Activated CD8-positive, alpha-beta memory T cell treated with anti-CD3 and anti-CD28 coated beads, Interleukin-2, amount 50 U/mL, for 48 hours (primary cell): ENCODE measurements at regions not wholly inside any gene's neighbourhood (a gene's known extent, or its start where the extent isn't known, plus 50 kb on each side); places are given as distances from the start of the nearest gene placed in this dataset.
A peak's percentile ranks its signal among the peaks of the same experiment; 100 is the strongest.

Experiments used
- DNase-seq: peaks from one replicate; pipeline ENCODE4 v3.0.0-alpha.2; 2020

DNA sequence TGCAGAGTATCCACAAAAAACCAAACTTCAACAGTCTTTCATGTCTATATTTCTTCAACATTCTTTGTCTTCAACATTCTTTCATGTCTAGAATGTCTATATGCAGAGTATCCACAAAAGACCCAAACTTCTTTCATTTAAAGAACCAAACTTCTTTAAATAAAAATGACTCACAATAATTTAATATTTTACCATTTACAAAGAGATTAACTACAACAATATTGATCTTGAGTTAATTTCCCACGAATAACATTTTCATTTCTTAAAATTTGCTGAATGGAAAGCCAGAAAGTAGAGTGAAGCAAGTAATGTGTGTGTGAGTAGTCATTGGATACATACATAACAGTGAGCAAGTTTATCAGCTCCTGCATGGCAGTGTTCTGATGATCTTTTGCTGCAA, 1069.7 kb downstream of the EFNB2 start, which contains the start of gene DAOA:
Gene DAOA (plus strand): TSS at position 301 of the 400 bp plus-strand sequence.
- DNase-seq: no peak

DNA sequence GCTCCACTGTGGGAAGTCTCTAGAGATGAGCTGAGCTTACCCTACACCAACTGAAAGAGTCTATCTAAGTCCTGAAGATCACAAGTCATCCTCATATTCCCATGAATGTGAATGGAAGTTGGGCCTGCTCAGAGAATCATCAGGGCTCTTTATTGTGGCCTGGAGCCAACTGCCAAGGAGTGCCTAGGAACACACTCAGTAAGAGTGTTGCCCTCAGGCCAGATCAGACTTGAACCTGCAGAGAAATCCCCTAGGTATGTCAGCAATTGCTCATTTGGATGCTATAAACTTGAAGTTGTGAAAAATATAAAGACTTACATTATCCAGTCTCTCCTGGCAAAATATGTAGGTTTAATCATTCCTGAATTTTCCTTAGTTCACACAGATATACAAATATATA, 1070.2 kb downstream of the EFNB2 start:
- DNase-seq: no peak

DNA sequence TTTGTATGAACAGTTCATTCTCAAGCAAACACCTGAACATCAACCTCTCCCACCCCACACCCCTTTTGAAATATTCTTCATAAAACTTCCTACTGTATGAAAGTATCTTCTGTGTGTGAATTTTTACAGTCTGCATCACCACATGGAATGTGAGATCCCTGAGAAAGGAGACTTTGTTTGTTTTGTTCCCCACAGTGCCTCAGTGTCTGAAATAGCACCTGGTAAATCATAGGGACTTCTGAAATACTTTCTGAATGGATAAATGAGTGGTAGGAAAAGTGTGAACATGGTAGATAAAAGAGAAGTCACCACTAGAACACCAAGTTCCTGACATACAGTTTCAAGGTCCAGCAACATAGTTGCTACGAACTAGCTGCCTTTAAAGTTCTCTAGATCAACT, 1071.2 kb downstream of the EFNB2 start:
- no peak for DNase-seq

DNA sequence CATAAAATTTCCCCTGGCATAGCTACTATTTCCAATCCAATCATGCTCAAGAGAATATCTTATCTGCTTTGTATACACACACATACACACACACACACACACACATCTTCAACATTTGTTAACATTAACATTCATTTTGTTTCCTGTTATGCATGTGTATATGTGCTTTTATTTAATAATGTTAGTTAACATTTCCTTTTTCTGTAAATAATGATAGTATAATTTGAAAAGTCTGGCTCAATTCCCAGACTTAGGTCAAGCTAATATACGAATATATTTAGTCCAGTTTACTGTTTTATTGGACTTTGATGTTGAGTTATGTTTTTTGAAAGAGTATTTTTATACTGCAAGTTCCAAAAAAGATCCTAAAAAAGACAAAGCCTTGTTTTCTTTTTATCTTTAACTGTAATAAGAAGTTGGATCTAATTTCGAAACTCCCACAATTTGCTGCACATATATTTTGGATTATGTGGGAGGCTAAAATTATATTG, 1072.4 kb downstream of the EFNB2 start:
- no peak for DNase-seq

DNA sequence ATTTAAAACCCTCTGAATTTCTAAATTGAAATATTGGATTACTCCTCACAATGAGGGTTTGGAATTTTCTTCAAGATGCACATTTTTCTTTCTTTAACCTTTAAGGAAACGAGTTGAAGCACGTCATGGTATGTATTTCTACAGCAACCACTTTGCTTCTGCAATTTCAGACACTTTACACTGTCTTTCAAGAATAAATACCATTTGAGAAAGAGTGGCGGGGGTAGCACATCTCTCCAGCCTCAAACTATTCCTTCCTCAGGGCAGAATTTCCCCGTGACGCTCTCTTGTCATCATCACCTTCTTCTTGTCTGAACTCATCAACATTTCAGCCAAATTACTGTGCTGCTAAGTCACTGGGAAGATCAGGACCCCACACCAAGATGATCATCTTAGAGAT, 1073.4 kb downstream of the EFNB2 start:
- no peak for DNase-seq

DNA sequence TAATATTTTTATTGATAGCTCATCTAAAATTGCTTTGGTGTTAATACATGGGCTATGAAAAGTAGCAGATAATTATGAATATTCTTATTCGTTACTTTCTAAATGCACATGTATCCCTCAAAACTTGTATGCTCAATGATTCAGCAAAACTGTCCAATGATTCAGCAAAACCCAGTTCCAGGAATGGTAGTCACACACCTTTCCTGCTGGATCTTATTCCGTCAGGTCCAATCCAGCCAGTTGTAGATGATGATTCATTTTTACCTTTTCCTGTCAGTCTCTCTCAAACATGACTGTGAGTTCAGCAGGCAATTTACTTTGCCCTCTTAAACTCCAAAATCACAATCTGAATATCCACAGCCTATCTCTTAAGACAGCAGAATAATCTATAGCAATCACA, 1082.6 kb downstream of the EFNB2 start:
- DNase-seq: no peak

DNA sequence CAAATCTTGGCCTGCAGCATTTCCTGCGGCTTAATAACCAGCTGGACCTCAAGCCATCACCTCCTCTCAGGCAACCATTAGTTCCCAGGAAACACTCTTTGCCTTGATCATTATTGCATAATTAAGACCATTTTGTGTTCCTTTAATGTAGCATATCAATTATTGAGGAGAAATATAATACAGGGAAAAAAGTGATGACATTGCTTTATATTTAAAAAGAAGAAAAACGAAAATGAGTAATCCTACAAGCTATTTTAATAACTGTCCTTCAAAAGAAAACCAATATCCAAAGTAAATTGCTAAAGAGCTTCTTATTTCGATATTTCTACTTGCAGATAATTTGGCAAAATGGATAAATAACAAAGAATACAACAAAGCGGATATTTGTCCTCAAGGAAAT, 1084.7 kb downstream of the EFNB2 start:
- no peak for DNase-seq

DNA sequence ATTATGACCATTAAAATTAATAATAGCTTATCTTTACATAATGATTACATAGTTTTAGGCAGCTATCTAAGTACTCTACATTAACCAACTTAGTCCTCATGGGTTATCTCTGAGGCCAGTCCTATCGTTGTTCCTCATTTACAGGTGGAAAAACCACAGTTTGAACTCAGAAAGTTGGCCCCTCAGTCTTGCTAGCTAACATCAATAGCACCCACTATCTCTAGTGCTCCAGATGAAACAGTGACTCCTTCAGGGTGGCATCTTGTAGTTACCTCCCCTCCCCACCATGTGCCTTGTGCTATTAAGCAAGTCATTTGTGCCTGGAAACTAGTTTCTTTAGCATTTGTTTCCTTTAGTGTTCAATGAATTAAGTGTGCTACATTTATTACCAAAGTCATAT, 1086.7 kb downstream of the EFNB2 start:
- no peak for DNase-seq

DNA sequence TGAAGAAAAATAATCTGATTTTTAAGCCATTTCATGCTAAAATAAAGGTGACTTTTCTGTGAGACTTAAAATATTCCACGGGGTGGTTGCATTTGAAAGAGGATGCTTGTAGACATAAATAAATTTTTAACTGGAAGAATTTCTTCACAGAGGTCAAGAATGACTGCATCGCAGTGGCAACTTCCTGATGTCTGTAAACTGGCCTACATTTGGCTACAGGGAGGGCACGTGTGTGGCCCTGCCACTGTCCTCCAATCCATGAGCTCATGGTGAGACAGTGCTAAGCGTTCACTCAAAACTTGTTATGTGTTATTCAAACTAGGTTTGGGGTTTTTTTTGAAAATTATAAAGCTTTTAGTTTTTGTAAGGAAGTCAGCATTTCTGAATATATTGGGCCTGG, 1089.3 kb downstream of the EFNB2 start:
- no peak for DNase-seq

DNA sequence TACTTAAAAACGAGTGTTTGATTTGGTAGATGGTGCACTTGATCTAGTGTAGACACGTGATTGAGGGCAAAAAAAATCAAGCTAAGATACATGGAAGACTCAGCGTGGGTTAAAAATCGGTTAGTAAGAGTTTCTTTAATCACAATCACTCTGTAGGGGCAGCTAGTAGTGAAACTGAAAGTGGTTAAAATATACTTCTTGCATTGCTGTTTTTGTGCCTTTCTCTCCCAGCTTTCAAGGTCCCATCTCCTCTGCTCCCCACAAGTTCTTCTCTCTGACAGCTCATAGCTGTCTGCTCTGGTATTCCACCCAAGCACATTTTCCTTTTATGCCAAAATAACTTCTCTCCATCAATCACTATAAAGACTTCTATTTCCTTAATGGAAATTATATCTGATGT, 1089.7 kb downstream of the EFNB2 start:
- DNase-seq: no peak

DNA sequence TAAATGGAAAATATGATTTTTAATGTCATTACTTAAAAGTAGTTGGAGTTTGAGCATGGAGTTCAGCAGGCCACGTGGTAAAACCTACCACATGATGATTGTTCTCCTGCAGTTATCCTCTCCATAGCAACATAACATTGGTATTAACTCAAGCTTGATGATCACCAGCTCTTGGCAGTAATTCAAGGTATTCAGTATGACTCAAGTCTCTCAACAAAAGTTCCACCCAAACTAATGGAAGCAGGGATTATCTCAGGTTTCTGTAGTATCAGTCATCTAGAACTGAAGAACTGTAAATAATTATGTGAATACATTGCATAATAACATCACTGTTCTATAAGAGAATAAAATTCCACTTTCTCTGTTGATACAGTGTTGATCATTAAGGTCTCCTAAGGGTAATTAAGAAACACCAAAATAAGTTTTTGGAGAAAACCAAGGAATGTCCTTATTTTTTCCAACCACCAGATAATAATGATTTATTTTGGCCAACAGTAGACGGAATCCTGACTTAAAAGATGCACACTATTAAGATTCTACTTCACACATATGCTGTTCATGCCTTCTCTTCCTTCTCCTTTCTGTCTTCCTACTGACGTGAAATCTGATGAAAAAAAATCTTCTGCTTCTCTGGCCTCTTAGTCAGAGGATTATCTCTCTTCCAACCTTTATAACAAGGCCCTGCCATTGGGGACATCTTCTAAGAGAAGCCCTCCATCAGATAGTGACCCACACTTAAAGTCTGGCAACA, 1092.3 kb downstream of the EFNB2 start:
- no peak for DNase-seq

DNA sequence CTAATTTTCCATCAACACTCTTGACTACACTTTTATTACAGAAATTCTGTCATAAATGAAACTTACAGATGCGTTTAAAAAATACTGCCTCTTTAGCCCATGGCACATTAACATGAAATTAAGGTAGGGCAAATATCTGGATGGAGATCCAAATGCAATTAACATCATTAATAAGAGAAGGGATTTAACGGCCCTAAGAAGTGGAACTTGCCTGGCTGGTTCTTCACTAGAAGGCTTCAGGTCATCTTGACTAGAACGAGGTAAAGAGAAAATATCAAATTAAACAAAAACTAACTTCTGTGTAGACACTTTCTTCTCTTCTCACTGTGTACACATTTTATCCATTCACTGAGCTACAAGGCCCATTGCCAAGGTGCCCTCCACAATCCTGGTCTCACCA, 1093.4 kb downstream of the EFNB2 start:
- DNase-seq: no peak

DNA sequence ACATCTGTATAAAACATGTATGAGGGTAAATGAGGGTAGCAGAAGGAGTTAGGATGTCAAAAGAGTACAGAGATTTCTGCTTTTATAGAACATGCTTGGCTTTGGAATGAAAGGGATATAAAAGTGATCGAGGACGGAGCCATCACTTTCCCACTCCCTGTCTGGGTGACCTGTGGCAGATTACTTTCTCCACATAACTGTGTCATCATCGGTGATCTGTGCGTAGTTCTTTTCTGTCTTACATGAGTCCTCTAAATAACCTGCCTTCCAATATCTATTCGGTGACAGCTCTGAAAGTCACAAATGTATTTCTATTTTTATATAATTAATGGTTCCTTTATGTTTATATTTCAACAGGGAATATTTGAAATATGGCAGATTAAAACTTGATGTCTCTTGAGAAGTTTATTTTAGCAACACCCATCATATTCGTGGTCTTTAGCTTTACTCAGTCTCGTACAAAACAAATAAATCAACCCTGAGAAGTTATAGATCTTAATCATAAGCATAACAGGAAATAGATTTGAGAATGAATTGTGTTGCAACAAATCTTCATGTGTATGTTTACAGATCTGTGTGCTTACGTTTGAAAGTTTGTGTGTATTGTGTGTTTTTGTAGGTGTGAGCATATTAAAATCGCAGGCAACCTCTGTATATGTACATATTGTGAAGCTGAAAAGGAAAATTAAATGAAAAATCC, 1094.3 kb downstream of the EFNB2 start:
- DNase-seq: no peak

DNA sequence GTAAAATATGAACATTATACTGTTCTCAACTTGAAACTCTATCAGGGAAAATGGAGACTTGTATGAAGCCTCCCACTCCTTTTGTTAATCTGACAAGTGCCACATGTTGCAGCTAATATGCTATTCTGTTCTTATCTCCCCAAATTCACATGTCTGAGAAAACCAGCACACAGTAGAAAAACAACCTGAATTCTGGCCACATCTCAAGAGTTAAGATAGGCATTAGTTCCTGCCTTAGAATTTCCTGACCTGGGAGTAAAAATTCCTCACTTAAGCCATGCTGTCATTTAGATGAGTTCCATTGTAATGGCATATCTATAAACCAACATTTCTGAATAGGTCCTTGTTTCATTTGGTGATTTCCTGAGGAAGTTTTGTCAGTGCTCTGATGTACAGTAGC, 1098.5 kb downstream of the EFNB2 start:
- no peak for DNase-seq

DNA sequence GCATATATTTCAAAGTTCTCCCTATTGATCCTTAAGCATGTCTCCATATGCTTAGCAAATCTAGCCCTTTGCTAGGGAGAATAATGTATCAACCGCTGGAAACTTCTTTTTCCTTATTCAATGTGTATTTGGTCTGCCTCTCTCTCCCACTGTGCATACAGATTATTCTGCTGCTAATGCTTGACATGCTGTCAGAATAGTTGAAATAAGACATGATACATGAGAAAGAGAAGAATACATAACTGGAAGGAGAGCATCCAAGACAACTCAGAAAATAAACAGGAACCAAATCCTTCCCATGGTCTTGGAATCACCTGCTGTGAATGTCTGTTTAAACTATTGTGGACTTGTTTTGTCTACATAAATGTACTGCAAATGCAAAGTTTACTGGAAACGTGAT, 1103.0 kb downstream of the EFNB2 start:
- DNase-seq: no peak

DNA sequence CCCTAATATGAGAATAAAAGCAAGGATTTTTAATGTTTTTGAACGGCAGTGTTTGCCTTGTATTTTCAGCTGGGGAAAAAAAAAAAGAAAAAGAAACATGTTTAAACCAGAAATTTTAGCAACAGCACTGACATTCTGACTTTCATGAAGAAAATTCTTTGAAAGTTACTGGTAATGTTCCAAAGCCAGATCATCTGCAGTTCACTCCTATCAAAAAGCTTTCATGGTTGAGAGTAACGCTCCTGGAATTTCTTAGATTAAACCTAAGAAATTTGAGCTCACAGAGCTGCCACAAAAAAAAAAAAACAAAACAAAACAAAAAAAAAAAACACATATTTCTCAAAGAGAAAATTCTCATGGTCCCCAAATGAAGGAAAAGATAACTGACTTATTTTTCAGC, 1106.7 kb downstream of the EFNB2 start:
- DNase-seq: no peak

DNA sequence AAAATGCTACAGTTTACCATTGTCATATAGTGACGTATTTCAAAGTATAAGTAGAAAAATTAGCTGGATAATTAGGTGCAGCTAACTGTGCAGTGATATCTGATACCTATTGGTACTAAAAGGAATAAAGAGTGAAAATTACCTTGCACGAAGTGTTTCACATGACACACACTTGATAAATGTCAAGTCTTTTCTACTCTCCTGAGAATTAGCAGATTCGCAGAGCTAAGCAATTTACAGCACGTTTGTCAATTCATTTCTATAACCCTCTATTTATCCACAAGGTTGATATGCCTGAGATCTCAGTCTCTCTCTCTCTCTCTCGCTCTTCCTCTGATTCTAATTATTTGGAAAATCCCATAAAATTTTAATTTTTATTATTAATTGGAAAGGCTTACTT, 1109.0 kb downstream of the EFNB2 start:
- DNase-seq: no peak

DNA sequence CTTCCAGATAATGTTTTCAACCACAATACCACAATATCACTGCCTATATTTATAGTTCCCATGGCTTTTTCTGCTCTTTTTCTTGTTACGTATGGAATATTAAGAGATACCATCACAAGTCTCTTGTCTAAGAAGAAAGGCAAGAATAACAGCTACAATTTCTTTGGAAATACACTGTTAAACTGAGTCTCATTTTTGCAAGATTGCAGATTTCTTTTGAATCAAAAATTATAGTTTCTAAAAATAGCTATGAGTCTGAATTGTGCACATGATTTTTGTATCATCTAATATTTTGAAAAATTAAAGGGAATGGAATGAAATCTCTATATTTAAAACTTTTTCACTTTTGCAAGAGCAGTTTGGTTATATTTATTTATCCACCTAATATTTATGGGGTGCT, 1120.8 kb downstream of the EFNB2 start:
- no peak for DNase-seq

DNA sequence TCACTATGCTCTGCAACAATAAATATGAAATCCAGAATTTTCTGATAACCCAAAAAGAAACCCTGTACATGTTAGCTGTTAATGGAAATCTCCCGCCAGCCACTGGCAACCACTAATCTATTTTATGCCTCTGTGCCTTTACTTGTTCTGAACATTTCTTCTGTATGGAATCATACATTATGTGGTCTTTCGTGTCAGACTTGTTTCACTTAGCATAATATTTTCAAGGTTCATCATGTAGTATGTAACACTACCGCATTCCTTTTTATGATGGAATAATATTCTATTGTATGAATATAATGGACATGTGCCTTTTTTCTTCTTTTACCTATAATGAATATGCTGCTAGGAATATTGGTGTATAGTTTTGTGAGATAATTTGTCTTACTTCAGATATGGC, 1123.3 kb downstream of the EFNB2 start:
- DNase-seq: no peak

DNA sequence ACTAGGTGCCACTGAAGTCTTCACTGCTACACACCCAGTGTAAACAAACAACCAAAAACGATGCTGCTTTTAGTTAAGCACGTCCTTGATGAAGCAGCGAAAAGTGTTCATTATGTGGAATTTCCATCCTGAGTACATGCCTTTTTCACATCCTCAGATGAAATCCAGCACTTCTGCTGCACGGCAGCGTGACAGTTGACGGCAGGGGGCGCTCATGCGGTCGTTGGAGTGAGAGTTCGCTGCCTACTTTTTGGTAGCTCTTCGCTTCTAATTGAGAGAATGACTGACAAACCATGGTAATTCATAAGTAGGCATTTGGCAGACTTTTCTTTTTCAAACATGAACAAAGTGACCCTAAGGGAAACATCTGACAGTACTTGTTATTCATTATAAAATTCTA, 1124.9 kb downstream of the EFNB2 start:
- DNase-seq: peak; percentile 57

DNA sequence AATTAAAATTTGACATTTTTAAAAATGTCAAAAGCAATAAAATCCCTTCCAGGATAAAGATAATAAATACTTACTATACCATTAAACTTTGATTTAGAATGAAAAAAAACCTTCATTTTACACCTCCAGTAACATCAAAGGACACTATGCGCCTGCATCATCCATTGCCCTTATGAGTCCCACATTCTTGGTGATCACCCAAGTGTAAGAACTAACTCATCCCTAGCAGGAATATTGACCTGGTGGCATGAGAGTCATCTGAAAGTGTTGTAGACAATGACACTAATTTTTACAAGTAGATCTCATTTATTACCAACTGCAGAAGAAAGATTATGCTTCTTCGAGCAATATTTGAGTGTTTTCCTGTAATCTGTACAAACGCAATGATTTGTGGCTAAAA, 1128.9 kb downstream of the EFNB2 start:
- no peak for DNase-seq

DNA sequence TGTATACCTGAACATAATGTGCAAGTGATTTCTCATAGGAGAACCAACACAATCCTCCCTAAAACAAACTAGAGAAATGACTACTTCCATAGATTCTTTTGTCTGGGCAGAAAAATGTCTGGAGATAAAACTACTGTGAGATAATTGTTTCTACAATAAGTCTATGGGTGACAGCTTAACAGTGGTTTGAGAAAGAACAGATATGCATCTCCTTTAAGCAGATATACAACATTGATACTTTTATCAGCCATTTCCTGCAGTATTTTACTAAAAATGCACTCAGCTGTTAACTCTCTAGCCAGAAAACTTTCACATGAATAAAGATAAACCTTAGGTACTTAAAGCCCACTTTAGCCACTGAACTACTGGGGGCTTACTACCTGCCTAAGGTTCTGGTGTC, 1132.4 kb downstream of the EFNB2 start:
- no peak for DNase-seq

DNA sequence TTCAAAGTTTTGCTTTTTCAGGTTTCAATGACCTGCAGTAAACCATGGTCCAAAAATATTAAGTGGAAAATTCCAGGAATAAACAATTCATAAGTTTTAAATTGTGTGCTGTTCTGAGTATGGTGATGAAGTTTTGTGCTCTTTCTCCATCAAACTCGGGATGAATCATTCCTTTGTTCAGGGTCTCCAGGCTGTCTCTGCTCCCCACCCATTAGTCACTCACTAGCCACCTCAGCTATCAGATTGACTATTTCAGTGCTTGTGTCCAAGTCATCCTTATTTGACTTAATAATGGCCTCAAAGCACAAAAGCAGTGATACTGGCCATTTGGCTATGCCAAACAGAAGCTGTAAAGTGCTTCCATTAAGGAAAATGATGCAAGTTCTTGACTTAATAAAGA, 1140.4 kb downstream of the EFNB2 start:
- no peak for DNase-seq

DNA sequence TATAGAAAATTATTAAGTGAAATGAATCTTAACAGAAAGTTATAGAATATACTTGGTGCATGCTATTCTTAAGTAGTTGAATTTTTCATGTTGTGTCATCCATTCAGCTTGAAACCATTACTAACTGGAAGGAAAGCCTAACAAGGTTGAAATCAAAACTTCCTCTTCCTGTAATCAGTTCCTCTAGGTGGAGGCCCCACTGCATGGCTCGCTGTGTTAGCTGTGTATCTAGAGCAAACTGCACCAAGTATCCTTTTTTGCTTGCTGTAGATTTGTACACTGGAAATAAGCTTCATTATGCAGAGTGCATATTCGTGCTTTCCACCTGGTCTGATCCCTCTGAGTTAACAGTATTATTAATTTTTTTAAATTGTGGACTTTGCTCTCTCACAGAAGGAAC, 1146.1 kb downstream of the EFNB2 start:
- DNase-seq: no peak

DNA sequence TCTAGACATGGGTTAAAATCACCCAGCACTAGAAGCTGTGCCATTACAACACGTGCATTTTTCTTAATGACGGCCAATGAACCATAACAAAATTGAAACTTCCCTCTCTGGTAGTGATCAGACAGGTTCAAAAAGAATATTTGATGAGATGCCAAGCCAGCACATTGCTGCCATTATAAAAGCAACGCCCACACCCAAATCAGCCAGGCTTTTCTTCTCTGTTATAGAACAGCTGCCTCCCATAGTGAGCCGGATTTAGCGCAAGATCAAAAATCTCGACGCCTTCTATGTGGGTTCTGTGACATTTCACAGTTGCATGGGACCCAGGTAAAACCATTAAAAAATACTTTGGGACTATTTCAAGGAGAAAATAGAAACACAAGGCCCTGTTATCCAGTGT, 1158.0 kb downstream of the EFNB2 start:
- DNase-seq: no peak
